ENCODE measurements at regions not wholly inside any gene's neighbourhood (a gene's known extent, or its start where the extent isn't known, plus 50 kb on each side); places are given as distances from the start of the nearest gene placed in this dataset.

DNA sequence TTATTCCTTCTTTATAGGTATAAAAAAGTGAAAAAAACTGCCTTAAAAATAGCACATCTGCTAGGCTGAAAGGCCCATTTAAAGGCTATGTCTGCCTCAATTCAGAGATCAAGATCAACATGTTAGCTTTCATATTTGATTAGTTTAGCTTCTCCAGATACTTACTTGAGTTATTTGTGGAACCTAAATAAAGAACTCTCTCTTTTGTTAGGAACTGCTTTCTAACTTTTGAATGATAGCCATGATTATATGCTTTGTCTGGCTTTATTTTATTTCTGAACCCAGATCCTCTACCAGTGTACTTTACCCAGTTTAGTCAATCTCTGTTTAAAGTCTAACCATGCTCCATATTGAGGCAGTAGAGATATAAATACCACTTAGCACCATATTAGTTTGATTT is 515.5 kb upstream of the SEMA3D start:
- no peak for DNase-seq
- intact Hi-C loops (cut with DNase I; ENCODE audit: low total_unique reads) = no loop called here
- Histone ChIP-seq H3K4me3 (no peak overlapping the region), H3K27ac (no peak overlapping the region), H3K9me3 (no peaks in the 10 kb centered on the region), H3K27me3 (no peaks in the 10 kb centered on the region), H3K4me1 (no peaks in the 10 kb centered on the region), H3K36me3 (no peaks in the 10 kb centered on the region)
- TF ChIP-seq, protein P1, sequence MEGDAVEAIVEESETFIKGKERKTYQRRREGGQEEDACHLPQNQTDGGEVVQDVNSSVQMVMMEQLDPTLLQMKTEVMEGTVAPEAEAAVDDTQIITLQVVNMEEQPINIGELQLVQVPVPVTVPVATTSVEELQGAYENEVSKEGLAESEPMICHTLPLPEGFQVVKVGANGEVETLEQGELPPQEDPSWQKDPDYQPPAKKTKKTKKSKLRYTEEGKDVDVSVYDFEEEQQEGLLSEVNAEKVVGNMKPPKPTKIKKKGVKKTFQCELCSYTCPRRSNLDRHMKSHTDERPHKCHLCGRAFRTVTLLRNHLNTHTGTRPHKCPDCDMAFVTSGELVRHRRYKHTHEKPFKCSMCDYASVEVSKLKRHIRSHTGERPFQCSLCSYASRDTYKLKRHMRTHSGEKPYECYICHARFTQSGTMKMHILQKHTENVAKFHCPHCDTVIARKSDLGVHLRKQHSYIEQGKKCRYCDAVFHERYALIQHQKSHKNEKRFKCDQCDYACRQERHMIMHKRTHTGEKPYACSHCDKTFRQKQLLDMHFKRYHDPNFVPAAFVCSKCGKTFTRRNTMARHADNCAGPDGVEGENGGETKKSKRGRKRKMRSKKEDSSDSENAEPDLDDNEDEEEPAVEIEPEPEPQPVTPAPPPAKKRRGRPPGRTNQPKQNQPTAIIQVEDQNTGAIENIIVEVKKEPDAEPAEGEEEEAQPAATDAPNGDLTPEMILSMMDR (IDR thresholded peaks at IDR 0.05 in 4 of 5, conservative IDR thresholded peaks at IDR 0.05 in 1 of 5) = no peak
- no peak for TF ChIP-seq POLR2A (IDR thresholded peaks at IDR 0.05)
- no peak for ATAC-seq
- in situ Hi-C loops (cut with MboI; ENCODE audit: low sequenced_read_pairs in 4 of 4) = no loop called here

DNA sequence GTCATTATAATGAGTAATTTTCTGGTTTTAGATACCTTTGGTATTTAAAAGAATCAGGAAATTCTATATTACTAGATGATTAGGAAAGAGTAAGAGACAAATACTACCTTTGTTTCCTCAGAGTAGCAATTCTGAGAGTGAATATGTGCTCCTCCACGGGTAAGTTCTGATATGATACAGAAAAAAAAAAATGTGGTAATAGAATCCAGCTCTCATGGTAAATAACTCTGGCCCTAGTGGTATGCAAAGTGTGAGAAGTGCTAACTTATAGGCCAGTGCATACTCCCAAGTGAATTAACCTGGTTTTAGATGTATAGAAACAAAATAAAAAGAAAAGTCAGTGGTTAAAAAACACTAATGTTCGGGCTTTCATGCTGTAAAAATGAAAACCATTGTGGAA is 512.6 kb upstream of the SEMA3D start:
- in situ Hi-C loops (cut with MboI; ENCODE audit: low sequenced_read_pairs in 4 of 4) = no loop called here
- ATAC-seq (no peak), DNase-seq (no peak)
- no peaks in the 10 kb centered on the region for H3K4me1 ChIP-seq
- TF ChIP-seq, protein P1 (IDR thresholded peaks at IDR 0.05 in 4 of 5, conservative IDR thresholded peaks at IDR 0.05 in 1 of 5) = no peak
- TF ChIP-seq POLR2A (IDR thresholded peaks at IDR 0.05) = no peak
- no peak overlapping the region for H3K4me3 ChIP-seq
- H3K27me3 ChIP-seq = no peaks in the 10 kb centered on the region
- intact Hi-C loops (cut with DNase I; ENCODE audit: low total_unique reads) = no loop called here
- H3K27ac ChIP-seq = no peak overlapping the region
- no peaks in the 10 kb centered on the region for H3K36me3 ChIP-seq
- H3K9me3 ChIP-seq = no peaks in the 10 kb centered on the region

DNA sequence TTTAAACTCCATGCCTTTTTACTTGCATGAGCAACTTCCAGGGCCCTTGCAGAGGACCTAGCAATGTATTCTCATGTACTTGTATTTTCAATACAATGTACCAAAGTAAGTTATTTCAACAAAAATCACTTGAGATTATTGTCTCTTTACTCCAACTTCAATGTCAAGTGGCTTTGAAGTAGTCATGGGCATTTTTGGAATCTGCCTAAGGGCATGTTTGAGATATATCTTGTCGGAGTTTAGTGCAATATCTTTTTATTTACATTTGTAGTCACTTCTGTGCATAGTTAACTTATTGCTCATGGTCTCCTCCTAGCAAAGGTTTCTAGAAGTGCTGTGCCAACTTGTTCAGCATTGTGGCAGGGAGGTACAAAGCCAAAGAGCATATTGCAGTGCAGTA is 508.7 kb upstream of the SEMA3D start:
- no peak for TF ChIP-seq POLR2A (IDR thresholded peaks at IDR 0.05)
- TF ChIP-seq, protein P1 (IDR thresholded peaks at IDR 0.05 in 4 of 5, conservative IDR thresholded peaks at IDR 0.05 in 1 of 5) = no peak
- no peaks in the 10 kb centered on the region for H3K36me3 ChIP-seq
- DNase-seq (no peak), ATAC-seq (no peak)
- no peaks in the 10 kb centered on the region for H3K4me1 ChIP-seq
- H3K27ac ChIP-seq = no peak overlapping the region
- H3K27me3 ChIP-seq = no peaks in the 10 kb centered on the region
- intact Hi-C loops (cut with DNase I; ENCODE audit: low total_unique reads) = no loop called here
- no peak overlapping the region for H3K4me3 ChIP-seq
- in situ Hi-C loops (cut with MboI; ENCODE audit: low sequenced_read_pairs in 4 of 4) = no loop called here
- H3K9me3 ChIP-seq = no peaks in the 10 kb centered on the region

DNA sequence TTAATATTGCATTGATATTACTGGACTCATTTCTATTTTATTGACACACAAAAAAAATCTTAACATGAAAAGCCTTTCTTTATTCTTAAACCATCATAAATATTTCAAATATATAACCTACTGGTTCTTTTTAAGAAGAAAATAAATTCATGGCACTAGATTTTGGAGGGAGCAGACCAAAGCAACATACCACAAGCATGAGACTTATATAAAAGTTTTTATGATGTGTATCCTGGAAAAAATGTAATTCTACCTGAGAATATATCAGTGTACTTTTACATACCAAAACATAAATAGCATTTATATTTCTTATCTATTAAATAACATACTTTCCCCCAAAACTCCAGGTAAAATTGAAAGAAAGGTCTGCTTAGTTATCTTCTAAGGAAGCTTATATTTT is 508.2 kb upstream of the SEMA3D start:
- Histone ChIP-seq H3K4me1 (no peaks in the 10 kb centered on the region), H3K27ac (no peak overlapping the region), H3K27me3 (no peaks in the 10 kb centered on the region), H3K36me3 (no peaks in the 10 kb centered on the region), H3K4me3 (no peak overlapping the region), H3K9me3 (no peaks in the 10 kb centered on the region)
- intact Hi-C loops (cut with DNase I; ENCODE audit: low total_unique reads) = no loop called here
- ATAC-seq (no peak), DNase-seq (no peak)
- in situ Hi-C loops (cut with MboI; ENCODE audit: low sequenced_read_pairs in 4 of 4) = no loop called here
- TF ChIP-seq POLR2A (IDR thresholded peaks at IDR 0.05) = no peak
- TF ChIP-seq, protein P1 (IDR thresholded peaks at IDR 0.05 in 4 of 5, conservative IDR thresholded peaks at IDR 0.05 in 1 of 5) = no peak

DNA sequence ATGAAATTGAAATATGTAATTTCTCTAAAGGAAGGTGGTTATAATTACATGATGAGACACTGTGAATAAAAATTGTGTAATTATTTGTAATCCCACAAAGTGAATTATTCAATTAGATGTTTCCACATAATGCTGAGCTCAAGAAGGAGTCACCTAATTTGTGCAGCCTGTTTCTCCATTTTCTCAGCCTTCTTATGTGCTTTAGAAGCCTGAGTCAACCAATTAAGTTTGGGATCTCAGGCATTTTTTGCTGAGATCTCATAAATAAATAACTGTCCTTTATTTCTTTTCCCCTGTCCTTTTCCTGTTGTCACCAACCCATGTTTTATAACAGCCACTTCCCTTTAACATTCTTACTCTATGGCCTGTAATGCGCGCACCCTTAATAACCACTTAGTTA is 506.5 kb upstream of the SEMA3D start:
- Histone ChIP-seq H3K36me3 (no peaks in the 10 kb centered on the region), H3K4me3 (no peak overlapping the region), H3K9me3 (no peaks in the 10 kb centered on the region), H3K27me3 (no peaks in the 10 kb centered on the region), H3K27ac (no peak overlapping the region), H3K4me1 (no peaks in the 10 kb centered on the region)
- intact Hi-C loops (cut with DNase I; ENCODE audit: low total_unique reads) (no loop called here), in situ Hi-C loops (cut with MboI; ENCODE audit: low sequenced_read_pairs in 4 of 4) (no loop called here)
- ATAC-seq = no peak
- TF ChIP-seq POLR2A (IDR thresholded peaks at IDR 0.05) = no peak
- TF ChIP-seq, protein P1 (IDR thresholded peaks at IDR 0.05 in 4 of 5, conservative IDR thresholded peaks at IDR 0.05 in 1 of 5) = no peak
- no peak for DNase-seq
